ENCODE measurements at regions not wholly inside any gene's neighbourhood (a gene's known extent, or its start where the extent isn't known, plus 50 kb on each side); places are given as distances from the start of the nearest gene placed in this dataset.

GRCh38 chr20:51096582-51097267 lies 73.8 kb upstream of the KCNG1 start:
- no peak for DNase-seq (ENCODE audit: low read depth in 2 of 2)

GRCh38 chr20:51095633-51096521 lies 73.0 kb upstream of the KCNG1 start:
- DNase-seq (ENCODE audit: low read depth in 2 of 2) = no peak

- DNase-seq (ENCODE audit: low read depth in 2 of 2) = no peak
These were observed 71.3 kb upstream of the KCNG1 start for GRCh38 chr20:51094221-51094620.

- DNase-seq (ENCODE audit: low read depth in 2 of 2) = no peak
These were observed 70.4 kb upstream of the KCNG1 start for GRCh38 chr20:51093240-51093763.

- DNase-seq (ENCODE audit: low read depth in 2 of 2) = no peak
These were observed 69.4 kb upstream of the KCNG1 start for GRCh38 chr20:51092338-51092737.

- DNase-seq (ENCODE audit: low read depth in 2 of 2) = no peak
These were observed 68.7 kb upstream of the KCNG1 start for GRCh38 chr20:51091406-51092195.

- DNase-seq (ENCODE audit: low read depth in 2 of 2) = no peak
These were observed 66.9 kb upstream of the KCNG1 start for GRCh38 chr20:51089840-51090239.

GRCh38 chr20:51089272-51089781 lies 66.4 kb upstream of the KCNG1 start:
- DNase-seq (ENCODE audit: low read depth in 2 of 2) = no peak

- no peak for DNase-seq (ENCODE audit: low read depth in 2 of 2)
These were observed 64.4 kb upstream of the KCNG1 start for GRCh38 chr20:51087266-51087665.

GRCh38 chr20:51085769-51086168 lies 62.9 kb upstream of the KCNG1 start:
- DNase-seq (ENCODE audit: low read depth in 2 of 2) = no peak

- no peak for DNase-seq (ENCODE audit: low read depth in 2 of 2)
These were observed 61.9 kb upstream of the KCNG1 start for GRCh38 chr20:51084593-51085377.

- no peak for DNase-seq (ENCODE audit: low read depth in 2 of 2)
These were observed 60.5 kb upstream of the KCNG1 start for GRCh38 chr20:51083447-51083846.

GRCh38 chr20:51082988-51083387 lies 60.1 kb upstream of the KCNG1 start:
- no peak for DNase-seq (ENCODE audit: low read depth in 2 of 2)

- DNase-seq (ENCODE audit: low read depth in 2 of 2) = no peak
These were observed 57.6 kb upstream of the KCNG1 start for GRCh38 chr20:51080516-51080915.

- no peak for DNase-seq (ENCODE audit: low read depth in 2 of 2)
These were observed 56.6 kb upstream of the KCNG1 start for GRCh38 chr20:51079488-51079887.

- no peak for DNase-seq (ENCODE audit: low read depth in 2 of 2)
These were observed 54.8 kb upstream of the KCNG1 start for GRCh38 chr20:51077686-51078060.

- DNase-seq (ENCODE audit: low read depth in 2 of 2) = no peak
These were observed 54.1 kb upstream of the KCNG1 start for GRCh38 chr20:51076786-51077685.

GRCh38 chr20:51074062-51074461 lies 51.2 kb upstream of the KCNG1 start:
- no peak for DNase-seq (ENCODE audit: low read depth in 2 of 2)

Measured in stimulated activated CD8-positive, alpha-beta memory T cell treated with anti-CD3 and anti-CD28 coated beads, Interleukin-7, amount 100 ng/mL, for 1 hour (primary cell).